Sigmoid colon (tissue), 4 donors: ENCODE measurements at regions not wholly inside any gene's neighbourhood (a gene's known extent, or its start where the extent isn't known, plus 50 kb on each side); places are given as distances from the start of the nearest gene placed in this dataset.

ENCODE experiments used
- POLR2A ChIP-seq, 2 donors: fragments of 450-650 bp; IDR thresholded peaks; one replicate each; pipeline ENCODE4 v1.6.1; 2016; ENCODE audit warnings: antibody characterized with exemption in 2 of 2, mild to moderate bottlenecking in 2 of 2, moderate library complexity in 2 of 2
- POLR2AphosphoS5 ChIP-seq, 4 donors: sonication (generic); formaldehyde crosslinking; IDR thresholded peaks; one replicate each; pipeline ENCODE4 v1.6.1; 2017; ENCODE audit warnings: antibody characterized with exemption in 4 of 4
- TF ChIP-seq, protein P1 (sequence below), 4 experiments: fragments of 450-650 bp in 3 of 4; fragments of 200-600 bp in 1 of 4; IDR thresholded peaks; one replicate each; pipeline ENCODE4 v1.5.1; 2016 to 2019; ENCODE audit warnings: antibody characterized with exemption in 4 of 4, mild to moderate bottlenecking in 3 of 4, moderate library complexity in 2 of 4

DNA sequence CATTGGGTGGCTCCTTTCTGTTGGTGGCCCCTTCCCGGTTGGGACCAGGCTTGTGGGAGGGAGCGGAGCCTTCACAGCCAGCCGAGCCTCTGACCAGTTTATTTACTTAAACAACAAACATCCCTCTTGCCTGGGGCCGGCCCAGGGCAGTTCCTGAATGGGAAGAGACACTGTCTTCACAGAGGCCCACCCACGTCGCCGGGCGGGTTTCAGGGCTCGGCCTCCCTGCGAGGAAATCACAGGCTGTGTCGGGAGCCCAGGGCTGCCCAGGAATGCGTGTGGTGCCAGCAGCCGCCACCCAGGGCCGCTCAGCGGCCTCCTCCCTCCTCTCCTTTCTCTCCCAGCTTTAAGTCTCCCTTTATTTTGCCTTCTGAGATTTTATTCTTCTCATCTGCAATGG lies 132.5 kb downstream of the HSD17B3 start:
- no peak for TF ChIP-seq POLR2A (IDR thresholded peaks at IDR 0.05)
- TF ChIP-seq, protein P1, sequence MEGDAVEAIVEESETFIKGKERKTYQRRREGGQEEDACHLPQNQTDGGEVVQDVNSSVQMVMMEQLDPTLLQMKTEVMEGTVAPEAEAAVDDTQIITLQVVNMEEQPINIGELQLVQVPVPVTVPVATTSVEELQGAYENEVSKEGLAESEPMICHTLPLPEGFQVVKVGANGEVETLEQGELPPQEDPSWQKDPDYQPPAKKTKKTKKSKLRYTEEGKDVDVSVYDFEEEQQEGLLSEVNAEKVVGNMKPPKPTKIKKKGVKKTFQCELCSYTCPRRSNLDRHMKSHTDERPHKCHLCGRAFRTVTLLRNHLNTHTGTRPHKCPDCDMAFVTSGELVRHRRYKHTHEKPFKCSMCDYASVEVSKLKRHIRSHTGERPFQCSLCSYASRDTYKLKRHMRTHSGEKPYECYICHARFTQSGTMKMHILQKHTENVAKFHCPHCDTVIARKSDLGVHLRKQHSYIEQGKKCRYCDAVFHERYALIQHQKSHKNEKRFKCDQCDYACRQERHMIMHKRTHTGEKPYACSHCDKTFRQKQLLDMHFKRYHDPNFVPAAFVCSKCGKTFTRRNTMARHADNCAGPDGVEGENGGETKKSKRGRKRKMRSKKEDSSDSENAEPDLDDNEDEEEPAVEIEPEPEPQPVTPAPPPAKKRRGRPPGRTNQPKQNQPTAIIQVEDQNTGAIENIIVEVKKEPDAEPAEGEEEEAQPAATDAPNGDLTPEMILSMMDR (IDR thresholded peaks at IDR 0.05) = no peak
- TF ChIP-seq POLR2AphosphoS5 (IDR thresholded peaks at IDR 0.05) = no peak
